IMR-90 (cell line): ENCODE measurements at regions not wholly inside any gene's neighbourhood (a gene's known extent, or its start where the extent isn't known, plus 50 kb on each side); places are given as distances from the start of the nearest gene placed in this dataset.

Experiments
- ATAC-seq: fragments of 200-7000 bp; cut with Tn5 transposase; 2 replicates; pipeline ENCODE4 v1.9.1; 2020; ENCODE audit warnings: low read depth, mild to moderate bottlenecking, moderate library complexity
- BruUV-seq: library from RNA; stranded (reverse); fragments of 400-500 nt; replicated peaks from 2 replicates; lab custom pipeline; 2021; lab: Mats Ljungman, UMichigan
- CTCF ChIA-PET: fragments of 300-600 bp; formaldehyde crosslinking; extraction: SDS; loops from one replicate; lab custom pipeline; 2021; ENCODE audit warnings: antibody characterized with exemption; lab: Yijun Ruan, JAX
- POLR2A ChIA-PET: fragments of 300-600 bp; sonication (Branson Sonifier 250); formaldehyde crosslinking; loops from one replicate; lab custom pipeline; 2022; ENCODE audit warnings: antibody characterized with exemption; ENCODE audit not compliant: unreplicated experiment; lab: Charles Lee
- DNase-seq: peaks from one replicate; pipeline ENCODE4 v3.0.0; 2013
- H2AFZ ChIP-seq: replicated peaks from 2 replicates; pipeline ENCODE3; 2013; ENCODE audit warnings: low read length, mild to moderate bottlenecking; ENCODE audit not compliant: poor library complexity
- H2AK5ac ChIP-seq: 2 replicates; pipeline ENCODE4 v1.6.1; 2013; ENCODE audit warnings: low read depth, low read length, inconsistent platforms
- H2AK9ac ChIP-seq: replicated peaks from 2 replicates; pipeline ENCODE3; 2013; ENCODE audit warnings: mild to moderate bottlenecking, low read depth, low read length, moderate library complexity; ENCODE audit not compliant: poor library complexity
- H2BK120ac ChIP-seq: 2 replicates; pipeline ENCODE4 v1.6.1; 2013; ENCODE audit warnings: low read depth, low read length, inconsistent platforms
- H2BK15ac ChIP-seq: 3 replicates; pipeline ENCODE4 v1.6.1; 2013; ENCODE audit warnings: low read depth, low read length, inconsistent platforms
- H2BK20ac ChIP-seq: 2 replicates; pipeline ENCODE4 v1.6.1; 2013; ENCODE audit warnings: low read depth, mild to moderate bottlenecking, inconsistent platforms, low read length, moderate library complexity
- H2BK5ac ChIP-seq: 2 replicates; pipeline ENCODE4 v1.6.1; 2013; ENCODE audit warnings: mild to moderate bottlenecking, low read depth, low read length, inconsistent platforms; ENCODE audit not compliant: poor library complexity, severe bottlenecking
- H3K14ac ChIP-seq: replicated peaks from 2 replicates; pipeline ENCODE4 v1.6.1; 2013; ENCODE audit warnings: low read depth, low read length, inconsistent platforms
- H3K18ac ChIP-seq: 2 replicates; pipeline ENCODE4 v1.6.1; 2013; ENCODE audit warnings: low read depth, low read length, control low read depth
- H3K23ac ChIP-seq: 2 replicates; pipeline ENCODE4 v1.6.1; 2013; ENCODE audit warnings: low read depth, low read length, inconsistent platforms
- H3K27ac ChIP-seq: 2 replicates; pipeline ENCODE4 v1.5.1; 2013; ENCODE audit warnings: mild to moderate bottlenecking, control low read depth, low read length; ENCODE audit not compliant: insufficient read depth
- H3K27me3 ChIP-seq: 2 replicates; pipeline ENCODE4 v1.6.1; 2013; ENCODE audit warnings: low read length; ENCODE audit not compliant: control insufficient read depth, insufficient read depth
- H3K36me3 ChIP-seq: 2 replicates; pipeline ENCODE4 v1.6.1; 2013; ENCODE audit warnings: low read length, mixed read lengths; ENCODE audit not compliant: control insufficient read depth, insufficient read depth
- H3K4ac ChIP-seq: 2 replicates; pipeline ENCODE4 v1.6.1; 2013; ENCODE audit warnings: low read depth, low read length, inconsistent platforms
- H3K4me1 ChIP-seq: 2 replicates; pipeline ENCODE4 v1.6.1; 2013; ENCODE audit warnings: low read length, mixed read lengths; ENCODE audit not compliant: control insufficient read depth, insufficient read depth
- H3K4me2 ChIP-seq: 2 replicates; pipeline ENCODE4 v1.6.1; 2013; ENCODE audit warnings: low read depth, mild to moderate bottlenecking, control low read depth, low read length, moderate library complexity
- H3K4me3 ChIP-seq: 2 replicates; pipeline ENCODE4 v1.5.1; 2013; ENCODE audit warnings: low read depth, mild to moderate bottlenecking, control low read depth, low read length, moderate library complexity; ENCODE audit not compliant: insufficient read depth
- H3K56ac ChIP-seq: 2 replicates; pipeline ENCODE4 v1.6.1; 2013; ENCODE audit warnings: low read length, inconsistent platforms; ENCODE audit not compliant: insufficient read depth; ENCODE audit errors: extremely low read depth
- H3K79me1 ChIP-seq, 2 experiments: 2 replicates each; pipeline ENCODE4 v1.6.1; 2013; ENCODE audit warnings: low read length in 2 of 2, inconsistent platforms in 1 of 2, low read depth in 1 of 2
- H3K9ac ChIP-seq: 2 replicates; pipeline ENCODE4 v1.6.1; 2013; ENCODE audit warnings: low read depth, low read length, control low read depth
- H3K9me1 ChIP-seq: 2 replicates; pipeline ENCODE4 v1.6.1; 2013; ENCODE audit warnings: low read length, inconsistent platforms; ENCODE audit not compliant: insufficient read depth
- H3K9me3 ChIP-seq: 2 replicates; pipeline ENCODE4 v1.6.1; 2013; ENCODE audit warnings: low read length; ENCODE audit not compliant: control insufficient read depth, insufficient read depth
- H4K20me1 ChIP-seq: 2 replicates; pipeline ENCODE4 v1.6.1; 2013; ENCODE audit warnings: low read length, inconsistent platforms; ENCODE audit not compliant: insufficient read depth
- H4K5ac ChIP-seq: 2 replicates; pipeline ENCODE4 v1.6.1; 2013; ENCODE audit warnings: mild to moderate bottlenecking, low read depth, low read length, control low read depth
- H4K8ac ChIP-seq, 2 experiments: 2 replicates each; pipeline ENCODE4 v1.6.1; 2013; ENCODE audit warnings: low read depth in 2 of 2, low read length in 2 of 2, control low read depth in 1 of 2, inconsistent platforms in 1 of 2
- H4K91ac ChIP-seq: 2 replicates; pipeline ENCODE4 v1.6.1; 2013; ENCODE audit warnings: low read depth, low read length, inconsistent platforms; ENCODE audit not compliant: insufficient read depth
- CEBPB ChIP-seq: IDR thresholded peaks from 2 replicates; pipeline ENCODE4 v1.6.1; 2012; ENCODE audit warnings: low read depth, low read length, improper control_type of control experiment
- CTCF ChIP-seq: conservative IDR thresholded peaks from 2 replicates; pipeline ENCODE4 v1.5.1; 2012; ENCODE audit warnings: mild to moderate bottlenecking, low read depth, low read length, improper control_type of control experiment
- FOS ChIP-seq: fragments of 150-350 bp; IDR thresholded peaks from 2 replicates; pipeline ENCODE4 v1.6.1; 2016; ENCODE audit warnings: low read depth, low read length
- MAFK ChIP-seq: IDR thresholded peaks from 2 replicates; pipeline ENCODE4 v1.6.1; 2012; ENCODE audit warnings: low read depth, low read length, improper control_type of control experiment
- MAZ ChIP-seq: IDR thresholded peaks from 2 replicates; pipeline ENCODE4 v1.6.1; 2012; ENCODE audit warnings: low read depth, mild to moderate bottlenecking, low read length, improper control_type of control experiment, moderate library complexity, borderline replicate concordance
- NFE2L2 ChIP-seq: fragments of 150-350 bp; IDR thresholded peaks from 2 replicates; pipeline ENCODE4 v1.6.1; 2016; ENCODE audit warnings: low read depth, mild to moderate bottlenecking, low read length
- RAD21 ChIP-seq: IDR thresholded peaks from 2 replicates; pipeline ENCODE4 v1.6.1; 2012; ENCODE audit warnings: low read length, improper control_type of control experiment
- RFX5 ChIP-seq: IDR thresholded peaks from 2 replicates; pipeline ENCODE4 v1.8.0; 2012; ENCODE audit warnings: low read depth, mild to moderate bottlenecking, low read length, moderate library complexity
- SMC3 ChIP-seq: fragments of 150-350 bp; IDR thresholded peaks from 2 replicates; pipeline ENCODE4 v1.6.1; 2016; ENCODE audit warnings: low read depth, mild to moderate bottlenecking, antibody characterized with exemption, low read length, moderate library complexity
- USF2 ChIP-seq: fragments of 150-350 bp; IDR thresholded peaks from 2 replicates; pipeline ENCODE4 v1.6.1; 2017; ENCODE audit warnings: mild to moderate bottlenecking, antibody characterized with exemption, low read length, low read depth
- WGBS, 2 experiments: methylation state at CpG; one replicate each; pipeline versions ENCODE4 v1.1.5 to v1.1.7; 2013; ENCODE audit warnings: missing lambda C conversion rate in 2 of 2; ENCODE audit not compliant: insufficient read length in 1 of 2; ENCODE audit errors: extremely low coverage in 2 of 2; 5-methylcytosine and 5-hydroxymethylcytosine counted together
- dilution Hi-C: fragments of 300-500 bp; cut with HindIII; formaldehyde crosslinking; loops from one replicate; pipeline ENCODE4 v1.14.3; 2018; ENCODE audit warnings: low sequenced_read_pairs; ENCODE audit not compliant: unreplicated experiment
- in situ Hi-C: fragments of 300-500 bp; cut with MboI; formaldehyde crosslinking; loops from 3 replicates; pipeline ENCODE4 v1.14.3; 2019; ENCODE audit warnings: low sequenced_read_pairs, inconsistent platforms, mixed read lengths
- intact Hi-C: fragments of 100-400 bp; cut with micrococcal nuclease; formaldehyde crosslinking; loops from 2 replicates; pipeline ENCODE4 v1.10.0; 2022
- TF ChIP-seq, protein P1 (sequence below): fragments of 150-350 bp; IDR thresholded peaks from 2 replicates; pipeline ENCODE4 v1.6.1; 2016; ENCODE audit warnings: low read depth, mild to moderate bottlenecking, low read length, moderate library complexity, borderline replicate concordance

DNA sequence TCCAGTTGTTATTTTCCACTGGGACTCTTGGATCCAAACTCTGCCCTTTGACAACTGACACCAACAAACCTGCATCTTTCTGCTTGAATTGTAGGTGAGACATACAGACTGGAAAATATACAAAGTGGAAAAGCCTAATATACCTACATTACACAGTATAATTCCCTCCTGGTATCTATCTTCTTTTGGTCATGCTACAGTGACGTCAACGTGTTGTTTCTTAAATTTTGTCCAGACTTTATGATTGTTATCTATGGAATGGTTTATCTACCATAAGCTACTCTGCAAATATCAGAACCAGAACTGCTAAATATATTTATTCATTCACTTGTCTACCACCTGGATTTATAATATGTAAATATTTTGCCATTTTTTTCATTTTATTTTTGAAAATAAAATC, 264.3 kb upstream of the ZPLD1 start:
- no TSS peak for BruUV-seq
- dilution Hi-C loops (loop anchor here (5.0 kb wide), 1 partner anchor 33 kb away; no protein-coding TSS in a partner anchor), in situ Hi-C loops (no loop called here), intact Hi-C loops (no loop called here)
- WGBS, 2 experiments, result no CpG with 5 or more reads among the region's 2 CpGs
- no peak for DNase-seq
- H3K56ac ChIP-seq, result no peak overlapping the region
- no peak overlapping the region for H3K4ac ChIP-seq
- H4K91ac ChIP-seq, result no peak overlapping the region
- no peak overlapping the region for H3K14ac ChIP-seq
- no peaks in the 10 kb centered on the region for H4K20me1 ChIP-seq
- H2BK120ac ChIP-seq, result no peak overlapping the region
- H2AK5ac ChIP-seq, result no peak overlapping the region
- H3K79me1 ChIP-seq, result peaks cover 0 to 5% of the 10 kb centered on the region in 2 experiments; a peak in 1 of 4 replicates
- ChIA-PET POLR2A (no interaction called here), CTCF (no interaction called here)
- H2AFZ ChIP-seq, result no peak overlapping the region
- H3K9ac ChIP-seq, result no peak overlapping the region
- H3K4me1 ChIP-seq, result peaks cover 9% of the 10 kb centered on the region
- no peak overlapping the region for H3K4me2 ChIP-seq
- H2AK9ac ChIP-seq, result no peak overlapping the region
- H4K5ac ChIP-seq, result no peak overlapping the region
- H3K36me3 ChIP-seq, result no peaks in the 10 kb centered on the region
- no peak overlapping the region for H3K23ac ChIP-seq
- H4K8ac ChIP-seq, result no peak overlapping the region
- TF ChIP-seq NFE2L2, result no peak
- TF ChIP-seq MAFK, result no peak
- no peak for TF ChIP-seq USF2
- TF ChIP-seq SMC3, result no peak
- TF ChIP-seq CTCF, result no peak
- no peak for TF ChIP-seq MAZ
- TF ChIP-seq FOS, result no peak
- TF ChIP-seq RAD21, result no peak
- TF ChIP-seq, protein P1, sequence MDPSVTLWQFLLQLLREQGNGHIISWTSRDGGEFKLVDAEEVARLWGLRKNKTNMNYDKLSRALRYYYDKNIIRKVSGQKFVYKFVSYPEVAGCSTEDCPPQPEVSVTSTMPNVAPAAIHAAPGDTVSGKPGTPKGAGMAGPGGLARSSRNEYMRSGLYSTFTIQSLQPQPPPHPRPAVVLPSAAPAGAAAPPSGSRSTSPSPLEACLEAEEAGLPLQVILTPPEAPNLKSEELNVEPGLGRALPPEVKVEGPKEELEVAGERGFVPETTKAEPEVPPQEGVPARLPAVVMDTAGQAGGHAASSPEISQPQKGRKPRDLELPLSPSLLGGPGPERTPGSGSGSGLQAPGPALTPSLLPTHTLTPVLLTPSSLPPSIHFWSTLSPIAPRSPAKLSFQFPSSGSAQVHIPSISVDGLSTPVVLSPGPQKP, result no peak
- no peak for TF ChIP-seq CEBPB
- TF ChIP-seq RFX5, result no peak
- no peak for ATAC-seq
- no peak overlapping the region for H3K27ac ChIP-seq
- H3K27me3 ChIP-seq, result no peaks in the 10 kb centered on the region
- no peak overlapping the region for H2BK15ac ChIP-seq
- no peak overlapping the region for H2BK5ac ChIP-seq
- peak overlapping the region; percentile 26; the same call in 1 of the 2 replicates for H2BK20ac ChIP-seq
- no peaks in the 10 kb centered on the region for H3K9me3 ChIP-seq
- H3K9me1 ChIP-seq, result peaks cover 4% of the 10 kb centered on the region; the same call in 1 of the 2 replicates
- no peak overlapping the region for H3K4me3 ChIP-seq
- no peak overlapping the region for H3K18ac ChIP-seq
